H1 (cell line): ENCODE measurements at regions not wholly inside any gene's neighbourhood (a gene's known extent, or its start where the extent isn't known, plus 50 kb on each side); places are given as distances from the start of the nearest gene placed in this dataset.

ENCODE experiments used
- CTCF ChIA-PET: fragments of 300-600 bp; sonication (Branson Sonifier 250); formaldehyde crosslinking; loops from one replicate; lab custom pipeline; 2021; ENCODE audit not compliant: partially characterized antibody; lab: Charles Lee
- POLR2A ChIA-PET: fragments of 300-600 bp; sonication (Branson Sonifier 250); formaldehyde crosslinking; loops from one replicate; lab custom pipeline; 2021; ENCODE audit warnings: inconsistent platforms; ENCODE audit not compliant: partially characterized antibody; lab: Charles Lee
- DNase-seq, 2 experiments: peaks; one replicate each; pipeline versions ENCODE4 v3.0.0 to v3.0.0-alpha.2; 2010 to 2022; ENCODE audit warnings: low spot score in 2 of 2, low read depth in 1 of 2, mixed read lengths in 1 of 2
- FAIRE-seq: peaks from 2 replicates; lab custom pipeline; 2011; peaks lifted over from hg19 to GRCh38; lab: Jason Lieb, UNC
- H2AFZ ChIP-seq: 2 replicates; pipeline ENCODE4 v1.8.1; 2012; ENCODE audit warnings: low read length, inconsistent platforms
- H2AK5ac ChIP-seq: 2 replicates; pipeline ENCODE4 v1.6.1; 2013; ENCODE audit warnings: low read depth, low read length
- H2BK120ac ChIP-seq: replicated peaks from 2 replicates; pipeline ENCODE3; 2013; ENCODE audit warnings: low read depth, low read length, inconsistent platforms
- H2BK12ac ChIP-seq: 2 replicates; pipeline ENCODE4 v1.6.1; 2013; ENCODE audit warnings: low read depth, low read length
- H2BK15ac ChIP-seq: 2 replicates; pipeline ENCODE4 v1.6.1; 2013; ENCODE audit warnings: low read length
- H2BK20ac ChIP-seq: 2 replicates; pipeline ENCODE4 v1.6.1; 2013; ENCODE audit warnings: low read length
- H2BK5ac ChIP-seq: 2 replicates; pipeline ENCODE4 v1.6.1; 2013; ENCODE audit warnings: low read depth, low read length
- H3K14ac ChIP-seq: 2 replicates; pipeline ENCODE4 v1.6.1; 2013; ENCODE audit warnings: inconsistent platforms; ENCODE audit not compliant: insufficient read length
- H3K18ac ChIP-seq: 2 replicates; pipeline ENCODE4 v1.6.1; 2013; ENCODE audit warnings: low read length; ENCODE audit errors: extremely low read depth
- H3K23ac ChIP-seq: 2 replicates; pipeline ENCODE4 v1.6.1; 2013; ENCODE audit warnings: inconsistent platforms; ENCODE audit not compliant: insufficient read length
- H3K23me2 ChIP-seq: 2 replicates; pipeline ENCODE4 v1.6.1; 2013; ENCODE audit warnings: low read depth, low read length
- H3K27ac ChIP-seq: 2 replicates; pipeline ENCODE4 v1.6.1; 2011; ENCODE audit warnings: low read depth, low read length, inconsistent platforms
- H3K27me3 ChIP-seq, 4 experiments: replicated peaks in 1 of 4; 1 replicate in 1 of 4; 2 replicates in 3 of 4; pipeline versions ENCODE4 v1.6.1 to v1.8.1; 2011 to 2013; ENCODE audit warnings: low read length in 3 of 4, mild to moderate bottlenecking in 3 of 4, inconsistent platforms in 2 of 4, mixed read lengths in 2 of 4, moderate library complexity in 1 of 4; ENCODE audit not compliant: control insufficient read depth in 3 of 4, insufficient read depth in 3 of 4; ENCODE audit errors: extremely low read depth in 1 of 4
- H3K36me3 ChIP-seq, 4 experiments: 2 replicates each; pipeline versions ENCODE4 v1.6.1 to v1.8.1; 2011 to 2013; ENCODE audit warnings: mild to moderate bottlenecking in 4 of 4, low read length in 3 of 4, moderate library complexity in 2 of 4, control low read depth in 1 of 4, inconsistent platforms in 1 of 4; ENCODE audit not compliant: insufficient read depth in 4 of 4, control insufficient read depth in 2 of 4
- H3K4ac ChIP-seq: replicated peaks from 2 replicates; pipeline ENCODE3; 2013; ENCODE audit warnings: low read length, low read depth, mixed read lengths, inconsistent platforms; ENCODE audit not compliant: insufficient read length
- H3K4me1 ChIP-seq, 4 experiments: replicated peaks in 1 of 4; 1 replicate in 1 of 4; 2 replicates in 3 of 4; pipeline versions ENCODE4 v1.6.1 to v1.8.1; 2011 to 2013; ENCODE audit warnings: low read length in 3 of 4, inconsistent platforms in 2 of 4, mixed read lengths in 1 of 4; ENCODE audit not compliant: insufficient read depth in 4 of 4, control insufficient read depth in 3 of 4
- H3K4me2 ChIP-seq, 2 experiments: 2 replicates each; pipeline versions ENCODE4 v1.6.1 to v1.8.1; 2011 to 2013; ENCODE audit warnings: low read depth in 2 of 2, low read length in 2 of 2, control low read depth in 1 of 2, inconsistent platforms in 1 of 2, mild to moderate bottlenecking in 1 of 2; ENCODE audit not compliant: insufficient read depth in 1 of 2
- H3K4me3 ChIP-seq, 4 experiments: fragments of 200-600, 300-600 bp in 1 of 4; sonication (generic), shearing (Covaris generic), sonication (Bioruptor Twin) in 1 of 4; 2 replicates each; pipeline versions ENCODE4 v1.5.1 to v1.8.1; 2011 to 2016; ENCODE audit warnings: low read length in 4 of 4, low read depth in 3 of 4, control low read depth in 2 of 4, inconsistent platforms in 2 of 4, mild to moderate bottlenecking in 2 of 4, mixed read lengths in 1 of 4, moderate library complexity in 1 of 4; ENCODE audit not compliant: insufficient read depth in 2 of 4; ENCODE audit errors: extremely low read depth in 1 of 4
- H3K56ac ChIP-seq: replicated peaks from 2 replicates; pipeline ENCODE3; 2013; ENCODE audit warnings: low read depth, mild to moderate bottlenecking, mixed read lengths, low read length, inconsistent platforms; ENCODE audit not compliant: insufficient read length
- H3K79me1 ChIP-seq: 2 replicates; pipeline ENCODE4 v1.6.1; 2013; ENCODE audit warnings: low read depth, low read length, control low read depth
- H3K79me2 ChIP-seq, 2 experiments: 2 replicates each; pipeline versions ENCODE4 v1.6.1 to v1.8.1; 2012 to 2013; ENCODE audit warnings: low read length in 2 of 2, mild to moderate bottlenecking in 2 of 2, inconsistent platforms in 1 of 2; ENCODE audit not compliant: insufficient read depth in 2 of 2, control insufficient read depth in 1 of 2
- H3K9ac ChIP-seq, 4 experiments: replicated peaks in 1 of 4; 1 replicate in 1 of 4; 2 replicates in 3 of 4; pipeline versions ENCODE4 v1.6.1 to v1.8.1; 2011 to 2013; ENCODE audit warnings: low read depth in 3 of 4, low read length in 3 of 4, control low read depth in 2 of 4, mild to moderate bottlenecking in 2 of 4, moderate library complexity in 2 of 4, inconsistent platforms in 1 of 4; ENCODE audit errors: extremely low read depth in 1 of 4
- H3K9me3 ChIP-seq, 2 experiments: 2 replicates each; pipeline versions ENCODE4 v1.6.1 to v1.8.1; 2012 to 2013; ENCODE audit warnings: mild to moderate bottlenecking in 2 of 2, moderate library complexity in 2 of 2, control low read depth in 1 of 2, inconsistent platforms in 1 of 2, low read depth in 1 of 2, low read length in 1 of 2, mixed read lengths in 1 of 2; ENCODE audit not compliant: insufficient read depth in 2 of 2
- H4K20me1 ChIP-seq, 2 experiments: replicated peaks in 1 of 2; 2 replicates each; pipeline versions ENCODE3 to v1.8.1; 2011 to 2013; ENCODE audit warnings: inconsistent platforms in 2 of 2, low read length in 2 of 2, mild to moderate bottlenecking in 1 of 2; ENCODE audit not compliant: insufficient read depth in 2 of 2, control insufficient read depth in 1 of 2
- H4K5ac ChIP-seq: 2 replicates; pipeline ENCODE4 v1.6.1; 2013; ENCODE audit warnings: low read length, low read depth, mixed read lengths, inconsistent platforms; ENCODE audit not compliant: insufficient read length
- H4K8ac ChIP-seq: 2 replicates; pipeline ENCODE4 v1.8.0; 2013; ENCODE audit warnings: mild to moderate bottlenecking, moderate library complexity, low read length, inconsistent platforms; ENCODE audit not compliant: insufficient read depth; ENCODE audit errors: extremely low read depth
- H4K91ac ChIP-seq: replicated peaks from 2 replicates; pipeline ENCODE3; 2013; ENCODE audit warnings: low read length, mixed read lengths, inconsistent platforms; ENCODE audit not compliant: insufficient read length
- BCL11A ChIP-seq, 2 experiments: IDR thresholded peaks; one replicate each; pipeline ENCODE4 v1.6.1; 2011; ENCODE audit warnings: low read depth in 2 of 2, low read length in 2 of 2, mild to moderate bottlenecking in 2 of 2
- EGR1 ChIP-seq: IDR thresholded peaks from 2 replicates; pipeline ENCODE4 v1.6.1; 2011; ENCODE audit warnings: low read depth, low read length, borderline replicate concordance
- GTF2F1 ChIP-seq: IDR thresholded peaks from 2 replicates; pipeline ENCODE4 v1.6.1; 2012; ENCODE audit warnings: low read depth, low read length, improper control_type of control experiment, borderline replicate concordance
- JUND ChIP-seq: IDR thresholded peaks from 2 replicates; pipeline ENCODE4 v1.6.1; 2011; ENCODE audit warnings: mild to moderate bottlenecking, improper control_type of control experiment, low read length
- KDM4A ChIP-seq: IDR thresholded peaks from one replicate; pipeline ENCODE4 v1.7.1; 2012; ENCODE audit warnings: low read depth, mild to moderate bottlenecking, moderate library complexity, low read length, inconsistent platforms; ENCODE audit not compliant: severe bottlenecking
- POLR2AphosphoS5 ChIP-seq: IDR thresholded peaks from 2 replicates; pipeline ENCODE4 v1.6.1; 2011; ENCODE audit warnings: low read depth, low read length
- POU5F1 ChIP-seq: IDR thresholded peaks from 2 replicates; pipeline ENCODE4 v1.6.1; 2011; ENCODE audit warnings: low read depth, mild to moderate bottlenecking, low read length, moderate library complexity
- RBBP5 ChIP-seq: IDR thresholded peaks from 2 replicates; pipeline ENCODE4 v1.7.1; 2012; ENCODE audit warnings: low read depth, mild to moderate bottlenecking, inconsistent platforms, low read length, moderate library complexity, borderline replicate concordance
- WGBS, 2 experiments: shearing (Covaris generic) in 1 of 2; methylation state at CpG; one replicate each; pipeline versions ENCODE4 v1.1.6 to v1.1.7; 2013 to 2015; ENCODE audit warnings: low lambda C conversion rate in 2 of 2, mixed read lengths in 2 of 2, inconsistent platforms in 1 of 2, low coverage in 1 of 2, missing lambda C conversion rate in 1 of 2; ENCODE audit not compliant: insufficient replicate concordance in 2 of 2, insufficient coverage in 1 of 2, insufficient read length in 1 of 2; ENCODE audit errors: extremely low coverage in 1 of 2, missing lambda C conversion rate in 1 of 2; 5-methylcytosine and 5-hydroxymethylcytosine counted together

- Histone ChIP-seq H3K23me2 (peaks cover 4% of the 10 kb centered on the region), H3K4me2 (no peak overlapping the region), H3K4me3 (no peak overlapping the region), H2BK12ac (no peak overlapping the region), H3K27ac (no peak overlapping the region), H3K56ac (no peak overlapping the region), H4K91ac (no peak overlapping the region), H2BK120ac (no peak overlapping the region), H3K4me1 (peaks cover 0 to 2% (median under 1%) of the 10 kb centered on the region in 4 experiments; a peak in 2 of 7 replicates), H2BK20ac (no peak overlapping the region), H3K23ac (no peak overlapping the region), H3K14ac (no peak overlapping the region), H2BK5ac (no peak overlapping the region), H3K79me2 (no peaks in the 10 kb centered on the region), H3K27me3 (peaks cover 3 to 21% (median 15%) of the 10 kb centered on the region in 4 experiments), H3K9me3 (peaks cover 3 to 6% of the 10 kb centered on the region in 2 experiments; a peak in 3 of 4 replicates), H4K8ac (no peak overlapping the region; the same call in 1 of the 2 replicates), H4K20me1 (no peaks in the 10 kb centered on the region), H4K5ac (no peak overlapping the region), H3K79me1 (no peaks in the 10 kb centered on the region), H2AFZ (no peak overlapping the region), H2AK5ac (no peak overlapping the region), H3K9ac (no peak overlapping the region), H3K18ac (no peak overlapping the region), H3K36me3 (no peaks in the 10 kb centered on the region), H2BK15ac (no peak overlapping the region), H3K4ac (no peak overlapping the region)
- POLR2A ChIA-PET = no interaction called here
- 92% methylated on average over 9 of the region's 9 CpGs; no CpG with 5 or more reads in 1 of the 2 experiments for WGBS, 2 experiments
- no peak for FAIRE-seq
- TF ChIP-seq BCL11A (IDR thresholded peaks at IDR 0.05; ENCODE audit: low read depth in 2 of 2, low read length in 2 of 2) (no peak), RBBP5 (no peak), KDM4A (no peak), JUND (no peak), GTF2F1 (no peak), POLR2AphosphoS5 (no peak), EGR1 (no peak), POU5F1 (no peak)
- DNase-seq = no peak
- CTCF ChIA-PET = interaction anchor here (1.9 to 8.1 kb wide), 2 partner anchors 9 to 10 kb away, joined by 5 to 66 read pairs; no protein-coding TSS in a partner anchor
These were observed 217.2 kb upstream of the IGF1R start for GRCh38 chr15:98431171-98431570.
